GM18499 (cell line): ENCODE measurements at regions not wholly inside any gene's neighbourhood (a gene's known extent, or its start where the extent isn't known, plus 50 kb on each side); places are given as distances from the start of the nearest gene placed in this dataset.

ENCODE experiments used
- ATAC-seq: cut with Tn5 transposase; IDR thresholded peaks from one replicate; pipeline ENCODE4 v1.9.1; 2021; ENCODE audit warnings: moderate number of reproducible peaks; ENCODE audit not compliant: insufficient read depth, unreplicated experiment

GRCh38 chr2:186273953-186274352, 212.1 kb upstream of the ZC3H15 start:
- no peak for ATAC-seq

- ATAC-seq: no peak
These were observed 211.0 kb upstream of the ZC3H15 start for GRCh38 chr2:186274936-186275575.

DNA sequence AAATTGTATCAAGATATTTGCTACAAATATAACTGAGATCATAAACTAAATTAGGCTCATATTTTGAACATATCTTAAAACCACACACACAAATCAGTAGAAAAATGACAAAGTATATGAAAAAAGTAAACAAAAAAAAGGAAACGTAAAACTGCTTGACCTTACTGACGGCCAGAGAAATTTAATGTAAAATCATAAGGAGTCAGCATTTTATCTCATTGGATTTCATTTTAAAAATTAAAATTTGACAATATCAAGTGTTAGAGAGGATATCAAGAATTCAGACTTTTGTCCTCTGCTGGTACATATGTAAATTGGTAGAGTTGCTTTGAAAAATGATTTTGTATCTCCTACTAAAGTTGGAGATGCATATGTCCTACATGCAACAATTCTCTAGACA, 209.2 kb upstream of the ZC3H15 start:
- ATAC-seq: no peak

DNA sequence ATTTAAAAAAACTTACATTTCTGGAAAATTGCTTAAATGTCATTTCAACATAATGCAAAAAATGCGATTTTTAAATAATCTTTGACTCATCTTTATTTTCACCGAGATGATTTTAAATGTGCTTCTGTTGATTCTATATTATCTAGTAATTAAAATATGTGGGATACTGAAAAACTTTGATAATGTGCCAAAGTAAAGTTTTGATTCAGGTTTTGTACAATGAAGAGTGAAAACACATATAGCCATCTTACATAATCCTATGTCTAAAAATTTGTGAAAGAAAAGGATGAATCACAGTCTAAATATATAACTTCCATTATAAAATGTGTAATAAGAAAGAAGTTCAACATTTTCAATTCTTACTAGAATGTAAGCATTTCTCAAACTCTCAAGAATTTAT, 204.3 kb upstream of the ZC3H15 start:
- ATAC-seq: no peak

GRCh38 chr2:186294248-186294888, 191.7 kb upstream of the ZC3H15 start:
- ATAC-seq: no peak

GRCh38 chr2:186299610-186300009, 186.4 kb upstream of the ZC3H15 start:
- ATAC-seq: no peak

DNA sequence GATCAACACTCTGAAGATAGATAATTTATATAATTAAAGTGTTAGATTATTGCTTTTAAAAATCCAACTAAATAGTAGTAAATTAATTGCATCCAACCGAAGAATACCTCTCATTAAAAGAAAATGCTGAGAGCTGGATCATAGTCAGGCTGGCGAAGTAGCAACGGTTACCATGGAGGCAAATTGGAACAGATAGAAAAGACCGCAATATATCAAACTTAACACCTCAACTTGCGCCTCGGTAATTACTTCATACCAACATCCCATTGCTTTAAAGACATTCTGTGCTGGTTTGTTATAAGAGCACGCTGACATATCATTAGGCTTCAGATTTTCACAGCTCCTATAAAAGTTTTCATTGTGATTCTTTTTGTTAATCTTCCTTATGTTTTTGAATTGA, 183.8 kb upstream of the ZC3H15 start:
- no peak for ATAC-seq

- ATAC-seq: no peak
These were observed 183.0 kb upstream of the ZC3H15 start for GRCh38 chr2:186303091-186303490.

- no peak for ATAC-seq
These were observed 182.0 kb upstream of the ZC3H15 start for GRCh38 chr2:186304064-186304463.

- no peak for ATAC-seq
These were observed 179.3 kb upstream of the ZC3H15 start for GRCh38 chr2:186306754-186307153.

- ATAC-seq: no peak
These were observed 178.2 kb upstream of the ZC3H15 start for GRCh38 chr2:186307871-186308270.

DNA sequence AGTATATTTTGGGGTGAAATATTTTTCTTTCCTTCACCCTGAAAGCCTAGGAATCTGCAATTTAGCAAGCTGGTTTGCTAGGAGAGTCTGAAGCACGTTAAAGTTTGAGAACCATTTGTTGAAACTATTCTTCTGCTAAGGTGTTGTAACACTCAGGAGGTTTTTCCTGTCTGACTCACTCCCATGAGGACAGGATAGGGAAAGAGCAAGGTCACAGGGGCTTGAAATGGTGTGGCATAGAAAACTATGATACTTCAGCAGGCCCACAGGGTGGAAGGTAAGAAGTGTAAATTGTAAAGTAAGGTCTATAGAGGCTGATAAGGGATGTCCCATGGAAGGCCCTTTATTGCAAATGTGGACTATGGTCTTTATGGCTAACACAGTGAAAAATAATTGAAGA, 177.7 kb upstream of the ZC3H15 start:
- ATAC-seq: no peak

DNA sequence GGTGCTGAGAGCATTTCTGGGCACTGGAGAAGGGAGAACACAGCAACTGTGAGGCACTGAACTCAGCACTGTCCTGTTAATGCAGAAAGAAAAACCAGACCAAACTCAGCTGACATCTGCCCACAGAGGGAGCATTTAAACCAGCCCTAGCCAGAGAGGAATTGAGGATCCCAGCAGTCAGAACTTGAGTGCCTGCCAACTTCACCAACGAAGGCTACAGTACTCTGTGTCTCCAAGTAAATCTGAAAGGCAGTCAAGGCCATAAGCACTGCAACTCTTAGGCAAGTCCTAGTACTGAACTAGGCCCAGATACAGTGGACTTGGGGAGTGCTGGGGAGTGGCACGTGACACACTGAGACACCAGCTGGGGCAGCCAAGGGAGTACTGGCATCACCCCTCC, 176.2 kb upstream of the ZC3H15 start:
- no peak for ATAC-seq

DNA sequence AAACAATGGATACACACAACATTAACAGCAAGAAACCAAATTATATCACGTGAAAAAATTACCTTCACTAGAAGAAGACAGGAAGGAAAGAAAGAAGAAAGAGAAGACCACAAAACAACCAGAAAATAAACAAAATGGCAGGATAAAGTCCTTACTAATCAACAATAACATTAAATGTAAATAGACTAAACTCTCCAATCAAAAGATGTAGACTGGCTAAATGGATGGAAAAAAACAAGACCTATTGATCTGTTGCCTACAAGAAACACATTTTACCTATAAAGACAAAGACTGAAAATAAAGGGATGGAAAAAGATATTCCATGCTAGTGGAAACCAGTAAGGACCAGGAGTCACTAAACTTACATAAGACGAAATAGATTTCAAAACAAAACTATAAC, 167.0 kb upstream of the ZC3H15 start:
- no peak for ATAC-seq

- ATAC-seq: no peak
These were observed 160.1 kb upstream of the ZC3H15 start for GRCh38 chr2:186325827-186326535.

- ATAC-seq: peak; percentile 58
These were observed 158.7 kb upstream of the ZC3H15 start for GRCh38 chr2:186327251-186327868.

DNA sequence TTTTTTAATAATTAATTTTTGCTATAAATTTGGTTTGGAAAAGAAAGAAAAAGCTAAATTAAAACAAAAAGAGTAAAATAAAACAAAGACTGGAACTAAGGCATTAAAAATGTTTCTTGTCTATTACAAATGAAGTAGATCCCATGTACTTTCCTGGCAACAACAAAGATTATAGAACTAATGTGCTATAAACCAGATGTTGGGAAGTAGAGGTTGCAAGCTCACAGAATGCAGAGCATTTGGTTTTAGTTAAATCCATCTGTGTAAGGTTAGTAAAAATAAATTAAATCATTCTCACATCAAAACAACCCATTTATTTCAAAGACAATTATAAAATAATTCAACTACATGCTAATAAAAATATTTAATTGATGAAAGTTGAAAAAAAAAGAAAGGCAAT, 157.2 kb upstream of the ZC3H15 start:
- ATAC-seq: no peak

DNA sequence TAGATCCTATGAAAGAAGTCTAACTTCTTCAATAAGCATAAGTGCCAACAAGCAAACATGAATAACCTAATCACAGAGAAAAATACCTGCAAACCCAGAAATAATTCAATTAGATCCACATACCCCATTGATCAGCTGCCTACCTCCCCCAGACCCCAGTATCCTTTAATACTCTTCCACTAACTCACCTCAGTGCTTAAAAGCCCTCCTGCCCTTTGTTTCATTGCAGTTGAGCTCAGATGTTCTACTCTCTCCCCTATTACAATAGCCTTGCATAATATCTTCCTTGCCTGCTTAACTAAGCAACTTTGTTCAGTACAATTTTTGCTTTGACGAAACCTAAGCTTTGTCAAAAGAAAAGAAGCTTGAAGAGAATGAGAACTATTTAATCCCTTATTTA, 156.0 kb upstream of the ZC3H15 start:
- ATAC-seq: no peak

- no peak for ATAC-seq
These were observed 146.3 kb upstream of the ZC3H15 start for GRCh38 chr2:186339716-186340115.

GRCh38 chr2:186342029-186342428, 144.0 kb upstream of the ZC3H15 start:
- ATAC-seq: no peak

GRCh38 chr2:186345745-186346144, 140.3 kb upstream of the ZC3H15 start:
- no peak for ATAC-seq
